ENCODE measurements at regions not wholly inside any gene's neighbourhood (a gene's known extent, or its start where the extent isn't known, plus 50 kb on each side); places are given as distances from the start of the nearest gene placed in this dataset.

GRCh38 chr7:118839515-118839914 lies 615.0 kb downstream of the ANKRD7 start:
- Histone ChIP-seq H3K27ac (ENCODE audit: low read depth) (no peak overlapping the region), H3K27me3 (ENCODE audit: insufficient read depth) (no peaks in the 10 kb centered on the region), H3K9me2 (ENCODE audit: insufficient read depth) (no peaks in the 10 kb centered on the region), H3K4me2 (no peak overlapping the region), H4K20me1 (replicated peaks; ENCODE audit: insufficient read depth) (no peaks in the 10 kb centered on the region), H3K36me3 (ENCODE audit: insufficient read depth) (no peaks in the 10 kb centered on the region), H3K79me2 (replicated peaks; ENCODE audit: insufficient read depth) (no peaks in the 10 kb centered on the region), H3K4me3 (no peak overlapping the region), H3F3A (replicated peaks; ENCODE audit: low read depth) (no peaks in the 10 kb centered on the region), H3K4me1 (ENCODE audit: insufficient read depth) (no peaks in the 10 kb centered on the region), H2AFZ (no peak overlapping the region)
- H3K9me3 Mint-ChIP-seq = no peaks in the 10 kb centered on the region
- H3K4me3 Mint-ChIP-seq = no peak overlapping the region
- no peak for DNase-seq (ENCODE audit: low spot score)
- ATAC-seq = no peak
- H3K4me1 Mint-ChIP-seq = no peaks in the 10 kb centered on the region
- no peak for TF ChIP-seq EZH2phosphoT487 (IDR thresholded peaks at IDR 0.05; ENCODE audit: unreplicated experiment)
- TF ChIP-seq ZNF114 (CRISPR knock-in tag; IDR thresholded peaks at IDR 0.05) = no peak
- TF ChIP-seq JUNB (IDR thresholded peaks at IDR 0.05; ENCODE audit: unreplicated experiment) = no peak
- TF ChIP-seq, protein P1, sequence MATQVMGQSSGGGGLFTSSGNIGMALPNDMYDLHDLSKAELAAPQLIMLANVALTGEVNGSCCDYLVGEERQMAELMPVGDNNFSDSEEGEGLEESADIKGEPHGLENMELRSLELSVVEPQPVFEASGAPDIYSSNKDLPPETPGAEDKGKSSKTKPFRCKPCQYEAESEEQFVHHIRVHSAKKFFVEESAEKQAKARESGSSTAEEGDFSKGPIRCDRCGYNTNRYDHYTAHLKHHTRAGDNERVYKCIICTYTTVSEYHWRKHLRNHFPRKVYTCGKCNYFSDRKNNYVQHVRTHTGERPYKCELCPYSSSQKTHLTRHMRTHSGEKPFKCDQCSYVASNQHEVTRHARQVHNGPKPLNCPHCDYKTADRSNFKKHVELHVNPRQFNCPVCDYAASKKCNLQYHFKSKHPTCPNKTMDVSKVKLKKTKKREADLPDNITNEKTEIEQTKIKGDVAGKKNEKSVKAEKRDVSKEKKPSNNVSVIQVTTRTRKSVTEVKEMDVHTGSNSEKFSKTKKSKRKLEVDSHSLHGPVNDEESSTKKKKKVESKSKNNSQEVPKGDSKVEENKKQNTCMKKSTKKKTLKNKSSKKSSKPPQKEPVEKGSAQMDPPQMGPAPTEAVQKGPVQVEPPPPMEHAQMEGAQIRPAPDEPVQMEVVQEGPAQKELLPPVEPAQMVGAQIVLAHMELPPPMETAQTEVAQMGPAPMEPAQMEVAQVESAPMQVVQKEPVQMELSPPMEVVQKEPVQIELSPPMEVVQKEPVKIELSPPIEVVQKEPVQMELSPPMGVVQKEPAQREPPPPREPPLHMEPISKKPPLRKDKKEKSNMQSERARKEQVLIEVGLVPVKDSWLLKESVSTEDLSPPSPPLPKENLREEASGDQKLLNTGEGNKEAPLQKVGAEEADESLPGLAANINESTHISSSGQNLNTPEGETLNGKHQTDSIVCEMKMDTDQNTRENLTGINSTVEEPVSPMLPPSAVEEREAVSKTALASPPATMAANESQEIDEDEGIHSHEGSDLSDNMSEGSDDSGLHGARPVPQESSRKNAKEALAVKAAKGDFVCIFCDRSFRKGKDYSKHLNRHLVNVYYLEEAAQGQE (IDR thresholded peaks at IDR 0.05; ENCODE audit: unreplicated experiment) = no peak
- no peak for TF ChIP-seq CTCF (conservative IDR thresholded peaks at IDR 0.05; ENCODE audit: low read depth in 2 of 2)
- TF ChIP-seq ZNF462 (CRISPR knock-in tag; IDR thresholded peaks at IDR 0.05) = no peak
- TF ChIP-seq ZNF331 (CRISPR knock-in tag; IDR thresholded peaks at IDR 0.05; ENCODE audit: low read depth) = no peak
- no peak for TF ChIP-seq EZH2 (IDR thresholded peaks at IDR 0.05; ENCODE audit: low read depth, unreplicated experiment)
- no peak for TF ChIP-seq ETS1 (IDR thresholded peaks at IDR 0.05)
- TF ChIP-seq POLR2AphosphoS5 (IDR thresholded peaks at IDR 0.05; ENCODE audit: low read depth) = no peak
- no peak for TF ChIP-seq STAT1 (IDR thresholded peaks at IDR 0.05; ENCODE audit: unreplicated experiment)
- TF ChIP-seq NANOG (IDR thresholded peaks at IDR 0.05; ENCODE audit: borderline replicate concordance) = no peak
- TF ChIP-seq CREB1 (CRISPR knock-in tag; IDR thresholded peaks at IDR 0.05; ENCODE audit: low read depth) = no peak
- no peaks in the 10 kb centered on the region for H3K36me3 Mint-ChIP-seq (ENCODE audit: low read depth)
- H3K27me3 Mint-ChIP-seq (ENCODE audit: insufficient read depth, low read depth, poor library complexity) = peaks cover 3% of the 10 kb centered on the region
- H3K27ac Mint-ChIP-seq = no peak overlapping the region

Measured in GM23338 (cell line).